Ascending aorta (tissue), 2 donors: ENCODE measurements at regions not wholly inside any gene's neighbourhood (a gene's known extent, or its start where the extent isn't known, plus 50 kb on each side); places are given as distances from the start of the nearest gene placed in this dataset.

Source experiments
- DNase-seq, 2 donors: peaks; one replicate each; pipeline ENCODE4 v3.0.0-alpha.2; 2019; ENCODE audit warnings: low spot score in 2 of 2
- H3K27ac ChIP-seq, 2 donors: fragments of 200-600 bp; sonication (generic); one replicate each; pipeline ENCODE4 v1.5.1; 2016 to 2017; ENCODE audit warnings: mild to moderate bottlenecking in 1 of 2
- H3K27me3 ChIP-seq: fragments of 200-600 bp; sonication (generic); one replicate; pipeline ENCODE4 v1.5.1; 2017
- H3K36me3 ChIP-seq, 2 donors: fragments of 200-600 bp; sonication (generic); one replicate each; pipeline ENCODE4 v1.5.1; 2016
- H3K4me1 ChIP-seq, 2 donors: fragments of 200-600 bp; sonication (generic); one replicate each; pipeline ENCODE4 v1.5.1; 2016 to 2017; ENCODE audit warnings: mild to moderate bottlenecking in 1 of 2
- H3K4me3 ChIP-seq, 2 donors: fragments of 200-600 bp; sonication (generic); one replicate each; pipeline ENCODE4 v1.5.1; 2016 to 2017; ENCODE audit warnings: mild to moderate bottlenecking in 1 of 2
- H3K9me3 ChIP-seq, 2 donors: fragments of 200-600 bp; sonication (generic); one replicate each; pipeline ENCODE4 v1.5.1; 2016
- intact Hi-C: fragments of 100-400 bp; cut with DNase I; formaldehyde crosslinking; loops from one replicate; pipeline ENCODE4 v1.15.1; 2023
- TF ChIP-seq, protein P1 (sequence below), 3 experiments: fragments of 200-600 bp in 2 of 3; fragments of 450-650 bp in 1 of 3; sonication (generic) in 2 of 3; IDR thresholded peaks; one replicate each; pipeline ENCODE4 v1.5.1; 2016 to 2019; ENCODE audit warnings: antibody characterized with exemption in 3 of 3, mild to moderate bottlenecking in 1 of 3, moderate library complexity in 1 of 3

DNA sequence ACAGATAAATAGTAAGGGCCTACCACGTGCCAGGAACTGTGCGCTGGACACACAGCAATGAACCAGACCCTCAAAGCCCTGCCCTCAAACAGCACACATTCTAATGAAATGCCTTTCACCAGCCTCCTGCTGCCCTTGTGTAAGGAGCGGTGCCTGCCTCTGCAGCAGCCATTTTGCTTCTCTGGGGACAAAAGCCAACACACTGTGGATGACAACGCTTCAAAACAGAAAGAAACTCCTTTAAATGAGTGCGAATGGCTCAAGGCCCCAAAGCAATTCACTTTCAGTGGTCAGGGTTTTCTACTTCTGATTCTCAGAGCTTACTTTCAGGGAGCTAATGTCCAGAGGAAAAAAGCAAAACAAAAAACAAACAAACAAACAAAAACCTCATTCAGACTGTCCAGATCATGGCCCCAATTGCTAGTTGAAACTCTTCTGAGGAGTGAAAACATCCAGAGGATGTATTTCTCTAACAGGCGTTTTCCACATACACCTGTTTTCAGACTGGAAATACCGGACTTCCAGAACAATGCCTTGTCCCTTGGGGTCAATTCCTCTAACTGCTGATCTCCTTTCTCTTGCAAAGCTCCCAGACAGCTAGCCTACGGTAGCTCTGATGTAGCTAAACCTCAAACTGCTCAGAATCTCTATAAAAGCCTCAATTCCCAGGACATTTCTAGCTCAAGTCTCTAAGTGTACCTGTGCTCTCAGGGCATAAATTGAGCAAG lies 323.3 kb upstream of the ZNF521 start:
- intact Hi-C loops, result no loop called here
- Histone ChIP-seq H3K27me3 (no peaks in the 10 kb centered on the region), H3K4me3 (no peak overlapping the region), H3K4me1 (no peaks in the 10 kb centered on the region), H3K27ac (no peak overlapping the region), H3K9me3 (no peaks in the 10 kb centered on the region), H3K36me3 (no peaks in the 10 kb centered on the region)
- TF ChIP-seq, protein P1, sequence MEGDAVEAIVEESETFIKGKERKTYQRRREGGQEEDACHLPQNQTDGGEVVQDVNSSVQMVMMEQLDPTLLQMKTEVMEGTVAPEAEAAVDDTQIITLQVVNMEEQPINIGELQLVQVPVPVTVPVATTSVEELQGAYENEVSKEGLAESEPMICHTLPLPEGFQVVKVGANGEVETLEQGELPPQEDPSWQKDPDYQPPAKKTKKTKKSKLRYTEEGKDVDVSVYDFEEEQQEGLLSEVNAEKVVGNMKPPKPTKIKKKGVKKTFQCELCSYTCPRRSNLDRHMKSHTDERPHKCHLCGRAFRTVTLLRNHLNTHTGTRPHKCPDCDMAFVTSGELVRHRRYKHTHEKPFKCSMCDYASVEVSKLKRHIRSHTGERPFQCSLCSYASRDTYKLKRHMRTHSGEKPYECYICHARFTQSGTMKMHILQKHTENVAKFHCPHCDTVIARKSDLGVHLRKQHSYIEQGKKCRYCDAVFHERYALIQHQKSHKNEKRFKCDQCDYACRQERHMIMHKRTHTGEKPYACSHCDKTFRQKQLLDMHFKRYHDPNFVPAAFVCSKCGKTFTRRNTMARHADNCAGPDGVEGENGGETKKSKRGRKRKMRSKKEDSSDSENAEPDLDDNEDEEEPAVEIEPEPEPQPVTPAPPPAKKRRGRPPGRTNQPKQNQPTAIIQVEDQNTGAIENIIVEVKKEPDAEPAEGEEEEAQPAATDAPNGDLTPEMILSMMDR (IDR thresholded peaks at IDR 0.05), result no peak
- DNase-seq, result no peak

DNA sequence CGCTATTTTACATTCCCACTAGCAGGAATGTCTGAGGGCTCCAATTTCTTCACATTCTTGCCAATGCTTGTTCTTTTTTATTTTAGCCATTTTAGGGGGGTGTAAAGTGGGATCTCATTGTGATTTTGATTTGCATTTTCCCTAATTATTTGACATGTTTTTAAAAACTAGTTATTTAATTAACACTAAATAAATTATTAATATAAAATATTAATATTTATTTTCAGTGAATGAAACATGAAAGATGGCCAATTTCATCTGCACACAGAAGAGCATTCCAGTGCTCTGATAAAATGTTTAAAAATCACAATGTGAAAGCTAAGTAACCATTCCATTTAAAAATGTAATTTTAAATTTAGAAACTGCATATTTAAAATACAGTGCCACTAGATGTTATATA lies 322.2 kb upstream of the ZNF521 start:
- no peaks in the 10 kb centered on the region for H3K9me3 ChIP-seq
- intact Hi-C loops, result no loop called here
- no peaks in the 10 kb centered on the region for H3K4me1 ChIP-seq
- TF ChIP-seq, protein P1 (IDR thresholded peaks at IDR 0.05), result no peak
- H3K36me3 ChIP-seq, result no peaks in the 10 kb centered on the region
- no peak overlapping the region for H3K27ac ChIP-seq
- DNase-seq, result no peak
- no peak overlapping the region for H3K4me3 ChIP-seq
- no peaks in the 10 kb centered on the region for H3K27me3 ChIP-seq

DNA sequence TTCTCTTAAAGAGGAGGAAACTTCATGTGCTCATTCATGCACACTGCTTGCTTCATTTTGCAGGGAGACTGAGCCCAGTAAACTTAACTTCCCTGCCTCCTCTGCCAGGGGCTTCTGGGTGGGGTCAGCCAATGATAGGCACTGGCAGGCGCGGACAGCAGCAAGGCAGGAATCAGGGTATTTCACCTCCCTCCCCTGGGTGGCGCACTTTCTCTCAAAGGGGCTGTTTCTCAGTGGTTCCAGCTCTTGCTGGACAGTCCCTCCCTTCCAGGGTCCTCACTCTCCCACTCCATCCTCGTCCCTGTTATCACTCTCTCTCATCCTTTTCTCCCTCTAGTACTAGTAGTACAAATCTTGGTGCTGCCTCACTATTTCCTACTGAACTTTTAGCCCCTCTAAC lies 320.5 kb upstream of the ZNF521 start:
- Histone ChIP-seq H3K27me3 (no peaks in the 10 kb centered on the region), H3K4me3 (no peak overlapping the region), H3K9me3 (no peaks in the 10 kb centered on the region), H3K27ac (no peak overlapping the region), H3K36me3 (no peaks in the 10 kb centered on the region), H3K4me1 (no peaks in the 10 kb centered on the region)
- no peak for DNase-seq
- intact Hi-C loops, result no loop called here
- TF ChIP-seq, protein P1 (IDR thresholded peaks at IDR 0.05), result no peak

DNA sequence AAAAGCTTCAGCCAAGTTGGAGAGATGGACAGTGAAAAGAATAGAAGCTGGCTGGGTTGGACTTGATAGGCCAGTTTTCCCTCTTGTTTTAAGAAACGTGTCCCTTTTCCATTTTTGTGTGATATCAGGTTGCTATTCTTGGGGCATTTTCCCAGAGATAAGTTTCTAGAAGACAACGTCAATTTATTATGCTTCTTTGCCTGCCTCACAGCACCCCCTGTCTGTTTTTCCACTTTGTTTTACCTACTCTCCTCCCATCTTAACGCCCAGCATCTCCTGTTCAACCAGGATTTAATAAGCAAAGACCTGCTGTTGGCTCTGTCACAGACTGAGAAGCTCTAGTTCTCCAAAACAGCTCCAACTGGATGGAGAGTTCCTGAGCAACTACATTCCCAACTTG lies 317.8 kb upstream of the ZNF521 start:
- no peaks in the 10 kb centered on the region for H3K27me3 ChIP-seq
- H3K4me3 ChIP-seq, result no peak overlapping the region
- H3K36me3 ChIP-seq, result no peaks in the 10 kb centered on the region
- intact Hi-C loops, result no loop called here
- DNase-seq, result no peak
- no peak overlapping the region for H3K27ac ChIP-seq
- no peaks in the 10 kb centered on the region for H3K4me1 ChIP-seq
- TF ChIP-seq, protein P1 (IDR thresholded peaks at IDR 0.05), result no peak
- no peaks in the 10 kb centered on the region for H3K9me3 ChIP-seq

DNA sequence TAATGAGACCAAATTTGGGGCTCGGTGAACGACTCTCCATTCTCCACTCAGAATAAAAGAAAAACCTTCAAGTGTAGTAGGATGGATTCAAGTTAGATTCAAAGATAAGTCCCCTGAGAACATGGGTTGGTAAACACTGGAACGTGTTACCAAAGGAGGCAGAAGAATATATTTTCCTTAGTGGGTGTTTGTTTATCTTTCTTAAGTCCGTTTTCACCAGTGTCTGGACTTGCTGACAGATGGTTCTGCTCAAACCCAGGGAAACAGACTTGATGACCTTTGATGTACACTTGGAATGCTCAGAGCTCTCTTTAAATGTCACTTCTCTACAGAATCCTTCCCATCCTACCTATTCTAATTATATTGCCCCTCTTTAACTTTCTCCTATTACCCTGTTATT lies 310.3 kb upstream of the ZNF521 start:
- H3K4me3 ChIP-seq, result no peak overlapping the region
- no peaks in the 10 kb centered on the region for H3K27me3 ChIP-seq
- TF ChIP-seq, protein P1 (IDR thresholded peaks at IDR 0.05), result no peak
- H3K36me3 ChIP-seq, result no peaks in the 10 kb centered on the region
- H3K27ac ChIP-seq, result no peak overlapping the region
- H3K9me3 ChIP-seq, result no peaks in the 10 kb centered on the region
- intact Hi-C loops, result no loop called here
- no peak for DNase-seq
- H3K4me1 ChIP-seq, result no peaks in the 10 kb centered on the region

DNA sequence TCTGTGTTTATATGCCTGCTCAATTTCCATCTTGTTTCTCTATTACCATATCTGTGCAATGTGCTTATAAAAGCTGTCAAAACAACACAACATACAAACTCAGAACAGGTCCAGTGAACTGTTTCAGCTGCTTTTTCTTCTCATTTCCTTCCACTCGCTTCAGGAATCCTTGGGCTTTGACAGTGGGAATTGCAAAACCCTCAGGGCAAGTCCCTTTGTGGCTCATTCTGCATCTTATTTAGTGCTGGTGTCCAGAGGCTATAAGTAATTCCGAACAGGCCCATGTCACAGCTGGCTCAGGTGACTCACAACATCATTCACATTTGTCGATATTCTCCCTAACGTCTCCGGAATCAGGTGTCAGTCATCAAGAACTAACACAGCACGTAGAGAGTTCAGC lies 309.9 kb upstream of the ZNF521 start:
- H3K9me3 ChIP-seq, result no peaks in the 10 kb centered on the region
- no peaks in the 10 kb centered on the region for H3K36me3 ChIP-seq
- DNase-seq, result no peak
- no peaks in the 10 kb centered on the region for H3K4me1 ChIP-seq
- H3K27me3 ChIP-seq, result no peaks in the 10 kb centered on the region
- no peak overlapping the region for H3K4me3 ChIP-seq
- intact Hi-C loops, result no loop called here
- H3K27ac ChIP-seq, result no peak overlapping the region
- TF ChIP-seq, protein P1 (IDR thresholded peaks at IDR 0.05), result no peak
